GM12865 (cell line): ENCODE measurements at regions not wholly inside any gene's neighbourhood (a gene's known extent, or its start where the extent isn't known, plus 50 kb on each side); places are given as distances from the start of the nearest gene placed in this dataset.

Experiments used
- DNase-seq: peaks from one replicate; pipeline ENCODE4 v3.0.0; 2010; ENCODE audit warnings: low read depth
- H3K4me3 ChIP-seq: 2 replicates; pipeline ENCODE4 v1.5.1; 2011; ENCODE audit warnings: mild to moderate bottlenecking, low read depth, low read length, control low read depth
- TF ChIP-seq, protein P1 (sequence below): IDR thresholded peaks from 2 replicates; pipeline ENCODE4 v1.5.1; 2011; ENCODE audit warnings: low read length, control low read depth, low read depth, inconsistent platforms; ENCODE audit not compliant: insufficient read depth; ENCODE audit errors: missing control alignments

DNA sequence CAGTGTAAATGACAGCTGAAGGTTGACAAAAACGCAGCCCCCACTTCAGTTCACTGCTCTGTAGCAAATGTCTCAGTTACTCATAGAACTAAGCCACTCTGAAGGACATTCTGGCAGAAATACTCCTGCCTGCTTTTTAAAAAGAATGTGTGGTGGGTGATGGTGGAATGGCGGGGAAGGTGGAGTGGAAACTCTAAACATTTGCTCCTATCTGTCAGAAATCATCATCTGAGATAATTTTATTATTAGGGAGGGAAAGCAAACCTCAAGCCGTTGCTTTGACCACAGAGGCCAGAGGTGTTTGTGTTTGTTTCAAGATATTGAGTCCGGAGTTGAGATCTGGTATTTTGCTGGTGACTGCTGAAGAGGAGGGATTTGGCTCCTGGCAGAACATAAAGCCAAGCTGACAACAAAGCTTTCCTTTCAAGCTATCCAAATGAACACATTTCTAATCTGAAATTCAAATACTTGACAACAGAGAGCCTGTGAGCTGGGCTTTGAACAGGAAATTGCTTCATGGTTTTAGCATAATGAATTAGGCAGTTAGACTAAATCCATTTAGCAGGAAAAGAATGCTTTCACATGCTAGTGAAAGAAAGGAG, 362.7 kb downstream of the CSNK1G3 start:
- TF ChIP-seq, protein P1, sequence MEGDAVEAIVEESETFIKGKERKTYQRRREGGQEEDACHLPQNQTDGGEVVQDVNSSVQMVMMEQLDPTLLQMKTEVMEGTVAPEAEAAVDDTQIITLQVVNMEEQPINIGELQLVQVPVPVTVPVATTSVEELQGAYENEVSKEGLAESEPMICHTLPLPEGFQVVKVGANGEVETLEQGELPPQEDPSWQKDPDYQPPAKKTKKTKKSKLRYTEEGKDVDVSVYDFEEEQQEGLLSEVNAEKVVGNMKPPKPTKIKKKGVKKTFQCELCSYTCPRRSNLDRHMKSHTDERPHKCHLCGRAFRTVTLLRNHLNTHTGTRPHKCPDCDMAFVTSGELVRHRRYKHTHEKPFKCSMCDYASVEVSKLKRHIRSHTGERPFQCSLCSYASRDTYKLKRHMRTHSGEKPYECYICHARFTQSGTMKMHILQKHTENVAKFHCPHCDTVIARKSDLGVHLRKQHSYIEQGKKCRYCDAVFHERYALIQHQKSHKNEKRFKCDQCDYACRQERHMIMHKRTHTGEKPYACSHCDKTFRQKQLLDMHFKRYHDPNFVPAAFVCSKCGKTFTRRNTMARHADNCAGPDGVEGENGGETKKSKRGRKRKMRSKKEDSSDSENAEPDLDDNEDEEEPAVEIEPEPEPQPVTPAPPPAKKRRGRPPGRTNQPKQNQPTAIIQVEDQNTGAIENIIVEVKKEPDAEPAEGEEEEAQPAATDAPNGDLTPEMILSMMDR = no peak
- no peak for DNase-seq
- no peak overlapping the region for H3K4me3 ChIP-seq

- TF ChIP-seq, protein P1 = no peak
- DNase-seq = no peak
- H3K4me3 ChIP-seq = no peak overlapping the region
Observed at GRCh38 chr5:123873846-123874245, 361.9 kb downstream of the CSNK1G3 start.

DNA sequence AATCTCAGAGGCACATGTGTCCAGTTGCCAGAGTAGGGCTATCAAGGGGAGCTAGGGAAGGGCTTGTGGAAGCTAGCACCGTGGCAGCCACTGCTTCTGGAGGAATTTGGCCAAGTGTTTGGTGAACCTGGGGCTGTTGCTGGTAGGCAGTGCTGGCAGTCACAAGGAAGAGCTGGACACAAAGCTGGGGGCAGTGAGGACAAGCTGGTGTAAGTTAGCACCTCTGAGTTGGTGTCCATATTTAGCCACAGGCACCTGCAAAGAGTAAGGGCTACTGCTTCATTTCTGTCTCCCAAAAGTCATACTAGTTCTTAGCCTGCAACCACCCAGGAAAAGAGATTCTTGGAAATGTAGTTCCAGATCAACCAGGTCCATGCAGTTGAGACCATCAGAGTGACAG, 359.4 kb downstream of the CSNK1G3 start:
- no peak overlapping the region for H3K4me3 ChIP-seq
- TF ChIP-seq, protein P1 = no peak
- no peak for DNase-seq

DNA sequence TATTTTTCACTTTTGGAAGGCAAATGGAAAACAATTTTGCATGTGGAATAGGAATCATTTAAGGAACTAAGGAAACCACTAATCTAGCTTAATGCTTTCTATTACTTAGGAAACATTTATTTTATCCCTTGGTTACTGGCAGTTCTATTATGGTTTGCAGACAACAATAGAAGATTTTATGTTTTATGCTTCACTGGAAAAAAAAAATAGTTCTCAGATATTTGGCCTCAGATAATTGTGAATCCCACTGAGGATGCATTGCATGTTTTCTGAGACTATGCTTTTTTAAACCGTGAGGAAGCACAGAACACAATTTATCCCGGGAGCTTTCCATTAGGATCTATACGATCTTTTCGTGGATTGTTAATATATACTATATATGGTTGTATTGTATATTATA, 356.9 kb downstream of the CSNK1G3 start:
- TF ChIP-seq, protein P1 = no peak
- DNase-seq = no peak
- H3K4me3 ChIP-seq = no peak overlapping the region

DNA sequence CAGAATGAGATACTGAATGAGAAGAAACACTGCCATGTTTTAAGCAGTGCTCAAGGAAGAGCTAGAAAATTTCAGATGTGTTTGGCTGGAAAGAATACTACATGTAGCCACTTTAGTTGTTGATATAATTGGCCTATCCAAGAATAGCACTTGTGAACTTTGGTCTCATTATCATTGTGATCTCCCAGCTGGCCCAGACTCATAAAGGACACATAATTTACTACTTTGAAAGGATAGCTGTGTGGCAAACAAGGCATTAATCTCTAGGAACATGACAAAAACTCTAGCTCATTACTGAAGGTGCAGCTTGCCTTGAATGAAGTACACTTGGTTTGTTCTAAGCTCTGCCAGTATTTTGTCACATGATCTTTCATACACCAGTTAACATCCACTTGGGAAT, 356.3 kb downstream of the CSNK1G3 start:
- no peak for DNase-seq
- TF ChIP-seq, protein P1 = no peak

GRCh38 chr5:123865641-123866040, 353.7 kb downstream of the CSNK1G3 start:
- DNase-seq = no peak
- H3K4me3 ChIP-seq = no peak overlapping the region
- TF ChIP-seq, protein P1 = no peak

More for the DNA sequence above, 356.3 kb downstream of the CSNK1G3 start:
- no peak overlapping the region for H3K4me3 ChIP-seq

- TF ChIP-seq, protein P1 = no peak
- no peak for DNase-seq
- no peak overlapping the region for H3K4me3 ChIP-seq
Observed at GRCh38 chr5:123864578-123864977, 352.6 kb downstream of the CSNK1G3 start.
